ENCODE measurements at regions not wholly inside any gene's neighbourhood (a gene's known extent, or its start where the extent isn't known, plus 50 kb on each side); places are given as distances from the start of the nearest gene placed in this dataset.
"Not testable (repeated sequence)": the region's sequence is repeated elsewhere in the genome, so short reads cannot be mapped to it uniquely, and the experiment has no call there.

DNA sequence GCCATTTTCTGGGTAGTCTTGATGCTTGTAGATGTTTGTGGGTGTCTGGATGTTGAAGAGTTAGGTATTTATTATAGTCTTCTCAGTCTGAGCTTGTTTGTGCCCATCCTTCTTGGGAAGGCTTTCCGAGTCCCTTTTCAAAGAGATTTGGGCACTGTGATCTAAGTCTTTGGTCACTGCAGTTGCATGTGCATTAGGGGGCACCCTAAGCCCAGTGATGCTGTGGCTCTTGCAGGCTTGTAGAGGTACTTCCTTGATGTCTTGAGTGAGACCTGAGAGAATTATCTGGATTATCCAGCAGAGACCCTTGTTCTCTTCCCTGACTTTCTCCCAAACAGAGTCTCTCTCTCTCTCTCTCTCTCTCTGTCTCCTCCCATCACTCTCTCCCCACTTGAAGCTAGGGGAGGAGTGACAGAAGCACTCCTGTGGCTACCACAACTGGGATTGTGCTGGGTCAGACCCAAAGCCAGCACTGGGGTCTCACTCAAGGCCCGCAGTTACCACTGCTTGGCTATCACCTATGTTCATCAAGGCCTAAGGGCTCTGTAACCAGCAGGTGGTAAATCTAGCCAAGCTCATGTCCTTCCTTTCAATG, 68.5 kb downstream of the TMCO5A start:
- H3K4me3 ChIP-seq (ENCODE audit: low read depth, low read length): no peak overlapping the region

DNA sequence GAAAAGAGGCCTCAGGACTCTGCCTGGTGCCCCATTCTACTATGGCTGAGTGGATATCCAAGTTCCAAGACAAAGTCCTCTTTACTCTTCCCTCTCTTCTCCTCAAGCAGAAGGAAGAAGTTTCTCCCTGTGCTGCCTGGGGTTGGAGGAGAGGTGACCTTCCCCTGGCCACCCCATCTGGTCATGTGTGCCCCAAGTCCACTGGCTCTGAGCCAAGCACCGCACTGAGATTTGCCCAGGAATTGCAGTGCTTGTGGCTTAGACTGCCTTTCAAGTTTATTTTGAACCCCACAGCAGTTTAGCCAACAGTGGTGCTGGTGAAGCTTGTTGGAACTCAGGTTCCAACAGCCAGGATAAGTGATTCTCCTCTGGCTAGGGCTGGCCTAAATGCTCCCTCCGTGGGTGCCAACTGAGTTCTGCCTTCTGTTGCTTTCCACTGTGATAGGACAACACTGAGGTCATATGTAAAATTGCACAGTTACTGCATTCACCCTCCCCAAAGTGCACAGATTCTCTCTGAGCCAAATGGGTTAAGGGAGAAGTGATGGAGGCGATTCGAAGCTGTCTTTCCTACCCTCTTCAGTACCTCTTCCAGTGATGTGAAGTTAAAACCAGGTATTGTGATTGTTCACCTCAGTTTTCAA, 69.9 kb downstream of the TMCO5A start:
- no peak overlapping the region for H3K4me3 ChIP-seq (ENCODE audit: low read depth, low read length)

DNA sequence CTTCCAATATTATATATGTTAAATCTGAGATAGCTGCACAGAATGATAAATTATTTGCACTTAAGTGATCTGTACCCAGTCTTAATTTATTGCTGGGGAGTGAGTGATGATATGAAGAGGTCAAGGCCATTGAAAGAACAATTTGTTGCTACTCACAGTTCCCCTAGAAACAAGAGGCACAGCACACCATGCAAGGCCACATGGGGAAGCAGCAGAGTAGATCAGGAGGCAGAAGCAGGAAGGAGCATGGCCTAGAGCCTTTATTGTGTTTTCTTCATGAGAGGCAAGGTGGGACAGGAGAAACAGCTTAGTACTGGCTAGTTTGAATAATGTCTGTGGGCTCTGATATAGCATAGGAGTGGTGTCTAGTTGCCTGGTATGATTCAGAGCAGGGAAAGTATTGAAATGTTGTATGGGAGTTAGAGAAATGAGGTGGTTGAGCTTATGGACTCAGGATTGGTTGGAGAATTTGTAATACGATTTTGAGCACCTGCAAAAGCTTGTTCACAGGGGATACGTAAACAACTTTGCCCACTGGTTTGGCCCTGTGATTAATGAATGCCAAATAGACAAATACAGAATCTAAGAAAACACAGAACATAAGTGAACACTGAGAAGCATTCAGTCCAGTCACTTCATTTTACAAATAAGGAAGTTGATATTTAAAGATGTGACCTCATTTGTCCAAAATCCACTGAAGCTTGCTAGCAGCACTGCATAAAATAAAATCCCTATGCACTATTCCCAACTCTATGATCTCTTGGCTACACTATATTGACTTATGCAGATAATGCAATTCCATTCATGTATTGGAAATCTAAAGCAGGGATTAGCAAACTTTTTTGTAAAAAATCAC, 71.7 kb downstream of the TMCO5A start:
- H3K4me3 ChIP-seq (ENCODE audit: low read depth, low read length): no peak overlapping the region

DNA sequence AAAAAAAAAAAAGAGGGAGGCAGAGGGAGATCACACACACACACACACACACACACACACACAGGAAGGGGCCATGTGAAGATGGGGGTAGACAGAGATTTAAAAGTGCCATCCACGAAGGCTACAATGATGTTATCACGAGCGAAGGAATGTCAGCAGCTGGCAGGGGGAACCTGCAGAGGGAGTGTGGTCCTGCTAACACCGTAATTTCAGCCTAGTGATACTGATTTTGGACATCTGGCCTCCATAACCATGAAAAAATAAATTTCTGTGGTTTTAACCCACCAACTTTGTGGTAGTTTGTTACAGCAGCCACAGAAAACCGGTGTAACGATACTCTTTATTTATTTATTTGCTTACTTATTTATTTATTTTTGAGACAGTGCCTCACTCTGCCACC, 76.0 kb downstream of the TMCO5A start:
- no peak overlapping the region for H3K4me3 ChIP-seq (ENCODE audit: low read depth, low read length)

DNA sequence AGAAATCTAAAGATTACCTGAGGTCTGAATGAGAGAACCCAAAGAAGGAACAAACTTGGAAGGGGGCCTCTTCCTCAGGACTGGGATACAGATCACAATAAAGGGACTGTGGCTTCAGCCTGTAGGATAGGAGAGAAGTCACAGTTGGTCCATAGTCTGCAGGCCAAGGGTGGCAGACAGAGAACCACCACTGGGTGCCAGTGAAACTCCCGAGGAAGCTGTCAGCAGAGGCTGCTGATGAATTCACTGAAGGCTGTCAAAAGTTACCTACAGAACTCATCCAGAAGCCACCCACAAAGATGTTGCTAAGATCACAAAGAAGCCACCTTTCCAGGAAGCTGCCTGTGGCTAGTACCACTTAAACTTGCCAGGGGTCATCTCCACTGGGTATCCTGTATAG, 78.5 kb downstream of the TMCO5A start:
- H3K4me3 ChIP-seq (ENCODE audit: low read depth, low read length): no peak overlapping the region

DNA sequence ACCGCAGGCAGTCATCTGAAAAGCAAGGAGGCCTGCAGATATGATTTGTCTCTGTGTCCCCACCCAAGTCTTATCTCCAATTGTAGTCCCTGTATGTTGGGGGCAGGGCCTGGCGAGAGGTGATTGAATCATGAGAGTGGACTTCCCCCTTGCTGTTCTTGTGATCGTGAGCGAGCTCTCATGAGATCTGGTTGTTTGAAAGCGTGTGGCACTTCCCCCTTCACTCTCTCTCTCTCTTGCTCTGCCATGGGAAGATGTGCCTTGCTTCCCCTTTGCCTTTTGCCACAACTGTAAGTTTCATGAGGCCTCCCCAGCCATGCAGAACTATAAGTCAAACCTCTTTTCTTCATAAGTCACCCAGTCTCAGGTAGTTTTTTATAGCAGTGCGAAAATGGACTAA, 83.3 kb downstream of the TMCO5A start:
- no peak overlapping the region for H3K4me3 ChIP-seq (ENCODE audit: low read depth, low read length)

DNA sequence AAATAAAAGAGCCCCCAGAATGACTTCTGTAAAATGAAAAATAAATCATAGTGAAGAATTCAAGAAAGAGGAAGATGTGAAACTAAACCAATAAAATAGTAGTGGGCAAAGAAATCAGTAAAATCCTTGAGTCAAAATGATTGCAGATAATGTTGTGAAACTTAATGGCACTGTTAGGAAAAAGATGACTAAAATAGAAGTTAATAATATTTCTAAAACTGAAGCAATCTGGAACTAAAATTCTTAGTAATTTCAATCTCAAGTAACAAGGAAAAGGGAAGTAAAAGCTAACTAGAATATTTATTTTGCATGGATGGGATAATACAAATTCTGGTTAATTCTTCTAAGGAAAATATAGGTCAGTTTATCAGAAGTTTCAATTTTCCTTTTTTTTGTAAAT, 84.6 kb downstream of the TMCO5A start:
- H3K4me3 ChIP-seq (ENCODE audit: low read depth, low read length): no peak overlapping the region

DNA sequence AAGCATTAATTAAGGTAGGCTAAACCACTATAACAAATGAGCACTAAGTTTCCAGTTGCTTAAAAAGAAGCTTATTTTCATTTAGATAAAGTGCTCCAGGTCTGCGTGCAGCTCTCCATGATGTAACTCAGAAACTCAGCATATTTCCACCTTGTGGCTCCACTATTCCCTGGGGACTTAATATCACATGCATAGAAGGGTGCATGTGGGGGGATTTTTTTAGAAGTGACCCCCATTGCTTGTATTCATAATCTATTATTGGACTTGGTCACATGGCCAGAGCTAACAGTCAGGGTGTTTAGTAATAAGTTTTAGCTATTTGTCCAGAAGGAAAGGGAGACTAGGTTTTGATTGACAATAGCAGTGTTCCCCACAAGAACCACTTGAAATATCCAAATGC, 86.8 kb downstream of the TMCO5A start:
- H3K4me3 ChIP-seq (ENCODE audit: low read depth, low read length): no peak overlapping the region

DNA sequence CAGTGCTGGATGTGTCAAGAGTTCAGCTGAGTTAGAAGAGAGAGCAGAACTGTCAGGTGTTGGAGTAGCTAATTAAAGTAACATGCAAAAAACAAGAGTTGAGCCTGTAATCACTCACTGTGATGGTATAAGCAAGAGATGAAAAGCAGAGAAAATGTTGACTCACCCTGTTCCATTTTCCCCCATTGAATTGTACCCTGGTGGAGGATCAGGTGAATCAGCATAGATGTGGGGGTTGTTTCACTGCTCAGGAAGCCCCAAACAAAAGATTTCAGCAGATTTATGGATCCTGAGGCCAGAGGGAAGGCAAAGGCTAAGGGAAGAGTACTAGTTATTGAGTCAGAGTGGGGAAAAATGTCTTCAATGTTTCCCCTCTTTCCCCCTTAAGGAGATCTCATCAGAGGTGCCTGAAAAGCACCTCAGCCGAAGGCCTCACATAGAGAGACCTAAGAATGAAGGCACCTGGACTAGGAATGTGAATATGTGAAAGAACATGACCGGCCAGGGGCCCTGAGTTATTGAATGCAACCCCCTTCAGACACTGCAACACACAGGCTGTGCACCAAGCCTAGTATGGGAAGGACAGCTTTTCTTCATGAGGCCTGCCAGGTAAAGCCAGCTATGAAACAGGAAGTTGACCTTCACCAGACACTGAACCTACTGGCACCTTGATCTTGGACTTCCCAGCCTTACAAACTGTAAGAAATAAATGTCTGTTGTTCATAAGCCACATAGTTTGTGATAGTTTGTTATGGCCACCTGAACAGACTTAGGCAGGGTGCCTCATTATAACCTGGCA, 90.1 kb downstream of the TMCO5A start:
- no peak overlapping the region for H3K4me3 ChIP-seq (ENCODE audit: low read depth, low read length)

DNA sequence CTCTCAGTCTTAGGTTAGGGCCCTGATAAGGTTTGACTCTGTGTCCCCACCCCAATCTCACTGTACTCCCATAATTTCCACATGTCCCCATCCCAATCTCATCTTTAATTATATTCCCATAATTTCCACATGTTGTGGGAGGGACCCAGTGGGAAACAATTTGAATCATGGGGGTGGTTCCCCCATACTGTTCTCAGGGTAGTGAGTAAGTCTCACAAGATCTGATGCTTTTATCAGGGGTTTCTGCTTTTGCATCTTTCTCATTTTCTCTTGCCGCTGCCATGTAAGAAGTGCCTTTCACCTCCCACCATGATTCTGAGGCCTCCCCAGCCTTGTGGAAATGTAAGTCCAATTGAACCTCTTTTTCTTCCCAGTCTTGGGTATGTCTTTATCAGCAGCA, 91.2 kb downstream of the TMCO5A start:
- not testable (repeated sequence) for H3K4me3 ChIP-seq (ENCODE audit: low read depth, low read length)

DNA sequence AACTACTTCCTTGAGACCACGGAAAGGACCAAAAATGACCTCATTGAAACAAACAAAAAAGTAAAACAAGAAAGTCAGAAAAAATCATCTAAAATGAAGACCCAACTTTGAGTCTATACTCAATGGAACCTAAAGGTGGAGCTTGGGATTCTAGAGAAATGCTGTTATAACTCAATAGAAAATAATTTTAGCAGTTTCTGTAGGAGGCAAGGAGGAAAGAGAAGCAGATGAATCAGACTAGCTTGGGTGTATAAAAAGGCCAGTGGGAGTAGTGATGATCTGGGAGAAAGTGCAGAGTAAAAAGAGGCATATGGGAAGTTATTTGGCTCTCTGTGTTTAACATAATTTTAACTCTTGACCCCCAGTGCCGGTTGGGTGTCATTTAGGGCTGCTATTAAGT, 94.4 kb downstream of the TMCO5A start:
- no peak overlapping the region for H3K4me3 ChIP-seq (ENCODE audit: low read depth, low read length)

DNA sequence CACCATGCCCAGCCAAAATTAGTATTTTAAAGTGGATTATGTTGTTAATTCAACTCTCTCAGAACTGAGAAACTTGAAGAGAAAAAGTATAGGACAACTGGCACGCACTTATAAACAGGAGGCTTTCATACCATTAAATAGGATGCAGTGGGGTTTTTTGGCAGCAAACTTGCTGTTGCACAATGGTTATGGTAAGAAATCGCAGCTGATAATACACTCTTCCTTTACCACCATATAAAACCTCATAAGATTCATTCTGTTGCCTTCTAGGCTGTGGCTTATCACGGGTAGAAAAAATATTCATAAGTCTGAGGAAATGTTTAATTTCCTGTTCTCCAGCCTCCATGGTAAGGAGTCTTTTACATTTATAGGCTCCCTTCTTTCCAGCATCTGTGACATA, 95.3 kb downstream of the TMCO5A start:
- H3K4me3 ChIP-seq (ENCODE audit: low read depth, low read length): no peak overlapping the region

DNA sequence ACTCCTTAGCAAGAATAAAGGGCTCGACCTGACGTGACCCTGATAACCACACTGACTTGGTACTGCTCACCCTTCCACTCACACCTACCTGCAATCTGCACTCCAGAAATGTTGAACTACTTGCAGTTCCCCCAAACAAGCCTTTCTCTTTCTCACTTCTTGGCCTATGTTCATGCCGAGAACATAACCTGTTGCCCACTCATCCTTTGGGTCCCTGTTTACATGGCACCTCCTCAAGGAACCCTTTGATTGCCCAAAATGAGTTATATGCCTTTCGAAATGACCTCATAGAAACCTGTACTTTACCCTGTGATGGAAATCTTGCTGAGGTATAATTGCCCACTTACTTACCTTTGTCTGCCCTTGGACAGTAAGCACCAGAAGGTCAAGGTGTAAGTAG, 96.2 kb downstream of the TMCO5A start:
- no peak overlapping the region for H3K4me3 ChIP-seq (ENCODE audit: low read depth, low read length)

DNA sequence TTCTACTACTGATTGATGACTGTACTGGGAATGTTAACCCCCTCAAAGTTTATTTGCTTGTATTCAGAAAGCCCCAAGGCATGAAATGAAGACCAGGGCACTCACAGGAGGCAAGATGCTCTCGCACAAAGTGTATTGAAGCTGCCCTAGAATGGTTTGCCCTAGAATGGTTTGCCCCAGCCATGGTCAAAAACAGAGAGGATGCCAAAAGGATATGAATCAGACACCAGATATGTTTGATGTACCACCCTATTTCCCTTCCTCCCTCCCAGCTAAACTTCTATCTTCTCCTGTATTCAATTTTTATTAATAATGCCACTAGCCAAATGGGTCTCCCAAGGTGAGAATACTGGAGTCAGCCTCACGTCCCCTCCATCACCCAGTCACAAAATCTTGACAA, 101.3 kb downstream of the TMCO5A start:
- no peak overlapping the region for H3K4me3 ChIP-seq (ENCODE audit: low read depth, low read length)

DNA sequence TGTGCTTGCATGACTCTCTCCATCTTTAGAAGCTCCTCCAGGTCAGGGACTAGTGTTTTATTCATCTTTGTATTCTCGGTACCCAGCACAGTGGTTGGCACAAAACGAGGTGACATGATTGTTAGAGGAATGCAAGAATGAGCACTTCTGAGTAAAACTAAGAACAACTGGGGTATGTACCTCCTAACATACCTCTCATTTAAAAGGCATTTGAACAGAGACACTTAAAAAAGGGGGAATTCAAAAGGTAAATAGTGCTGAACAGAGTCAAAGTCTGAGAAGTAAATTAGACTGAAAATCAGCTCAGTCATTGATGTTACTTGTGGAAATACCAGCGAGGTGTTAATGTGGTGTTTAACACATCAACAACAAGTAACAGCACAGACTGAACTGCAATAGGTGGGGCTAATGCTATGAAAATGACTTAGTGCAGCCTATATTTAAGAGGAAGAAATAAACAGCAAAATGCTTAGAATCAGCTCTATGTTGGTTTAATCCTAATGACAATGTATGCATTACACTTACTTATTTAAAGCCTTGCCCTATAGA, 102.4 kb downstream of the TMCO5A start:
- no peak overlapping the region for H3K4me3 ChIP-seq (ENCODE audit: low read depth, low read length)

DNA sequence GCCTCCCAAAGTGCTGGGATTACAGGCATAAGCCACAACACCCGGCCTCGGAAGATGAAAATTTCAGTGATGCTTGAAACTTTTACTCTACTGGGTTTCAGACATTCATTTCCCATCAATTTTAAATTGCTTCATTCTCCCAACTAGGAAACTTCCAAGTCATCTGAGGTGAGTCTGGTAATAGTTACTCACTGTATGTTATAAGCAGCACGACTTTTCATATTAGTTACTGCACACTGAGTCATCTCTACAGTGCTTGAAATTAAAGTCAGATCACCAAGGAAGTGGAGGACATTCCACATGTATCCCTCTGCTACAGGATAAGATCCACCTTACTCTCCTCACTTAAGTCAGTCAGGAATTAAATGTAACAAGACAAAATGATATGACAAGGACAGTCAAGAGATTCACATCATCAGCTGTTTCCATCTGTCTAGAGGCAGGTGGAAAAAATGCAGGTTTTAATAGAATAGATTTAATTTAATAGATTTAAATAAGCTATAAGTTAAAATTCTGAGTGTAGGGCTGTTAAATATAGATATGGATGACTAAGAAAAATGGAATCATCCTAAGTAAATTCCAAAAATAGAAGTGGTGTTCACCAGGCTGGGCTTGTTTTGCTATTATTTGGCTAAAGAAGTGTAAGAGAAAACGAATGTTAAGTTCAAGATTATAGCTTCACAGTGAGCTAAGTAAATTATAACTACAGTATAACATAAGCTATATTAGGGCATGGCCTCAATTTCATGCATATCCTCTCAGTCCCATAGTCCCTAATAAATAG, 104.4 kb downstream of the TMCO5A start:
- H3K4me3 ChIP-seq (ENCODE audit: low read depth, low read length): no peak overlapping the region

DNA sequence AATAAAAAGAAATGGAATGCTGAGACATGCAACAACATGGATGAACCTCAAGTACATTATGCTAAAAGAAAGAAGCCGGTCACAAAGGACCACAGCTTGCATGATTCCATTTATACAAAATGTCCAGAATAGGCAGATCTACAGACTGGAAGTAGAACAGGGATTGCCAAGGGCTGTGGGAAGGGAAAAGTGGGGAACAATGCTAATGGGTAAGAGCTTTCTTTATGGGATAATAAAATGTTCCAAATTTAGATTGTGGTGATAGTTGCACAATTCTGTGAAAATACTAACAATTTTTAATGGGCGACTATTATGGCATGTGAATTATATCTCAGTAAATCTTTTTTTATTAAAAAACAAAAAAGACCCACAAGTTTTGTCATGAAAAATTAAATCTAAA, 106.2 kb downstream of the TMCO5A start:
- H3K4me3 ChIP-seq (ENCODE audit: low read depth, low read length): no peak overlapping the region

DNA sequence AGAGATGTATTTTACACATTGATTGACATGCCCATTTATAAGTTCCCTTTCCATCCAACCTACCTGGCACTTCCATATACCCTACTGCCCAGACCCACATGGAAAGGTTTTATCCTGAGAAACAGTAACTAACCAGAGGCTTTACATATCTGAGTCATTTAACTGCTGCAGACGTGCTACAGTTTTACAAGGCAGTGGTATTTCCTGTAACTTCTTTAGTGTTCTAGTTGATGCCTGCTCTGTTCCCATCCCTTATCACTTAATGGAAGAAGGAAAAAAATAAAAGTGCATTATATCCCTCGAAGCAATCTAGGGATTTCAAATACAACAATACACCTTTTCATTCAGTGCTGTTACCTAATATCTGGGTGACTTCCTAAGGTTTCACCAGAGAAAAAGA, 107.1 kb downstream of the TMCO5A start:
- H3K4me3 ChIP-seq (ENCODE audit: low read depth, low read length): no peak overlapping the region

DNA sequence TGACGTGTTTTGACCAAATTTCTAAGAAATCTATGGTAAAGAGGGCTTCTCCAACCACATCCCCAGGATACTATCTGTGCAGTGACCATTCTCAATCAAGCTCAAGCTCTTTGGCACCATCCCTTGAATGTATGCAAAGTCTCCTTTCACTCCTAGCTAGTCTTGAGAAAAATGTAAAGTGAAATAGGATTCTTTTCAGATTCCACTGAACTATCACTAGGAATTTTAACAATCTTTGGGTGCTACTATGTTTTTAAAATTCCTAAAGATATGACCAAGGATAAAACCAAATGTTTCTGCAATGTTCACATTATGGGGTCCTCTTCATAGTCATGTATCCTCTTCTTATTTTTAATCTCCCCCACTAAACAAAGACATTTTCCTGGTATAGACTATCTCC, 107.8 kb downstream of the TMCO5A start:
- H3K4me3 ChIP-seq (ENCODE audit: low read depth, low read length): no peak overlapping the region

DNA sequence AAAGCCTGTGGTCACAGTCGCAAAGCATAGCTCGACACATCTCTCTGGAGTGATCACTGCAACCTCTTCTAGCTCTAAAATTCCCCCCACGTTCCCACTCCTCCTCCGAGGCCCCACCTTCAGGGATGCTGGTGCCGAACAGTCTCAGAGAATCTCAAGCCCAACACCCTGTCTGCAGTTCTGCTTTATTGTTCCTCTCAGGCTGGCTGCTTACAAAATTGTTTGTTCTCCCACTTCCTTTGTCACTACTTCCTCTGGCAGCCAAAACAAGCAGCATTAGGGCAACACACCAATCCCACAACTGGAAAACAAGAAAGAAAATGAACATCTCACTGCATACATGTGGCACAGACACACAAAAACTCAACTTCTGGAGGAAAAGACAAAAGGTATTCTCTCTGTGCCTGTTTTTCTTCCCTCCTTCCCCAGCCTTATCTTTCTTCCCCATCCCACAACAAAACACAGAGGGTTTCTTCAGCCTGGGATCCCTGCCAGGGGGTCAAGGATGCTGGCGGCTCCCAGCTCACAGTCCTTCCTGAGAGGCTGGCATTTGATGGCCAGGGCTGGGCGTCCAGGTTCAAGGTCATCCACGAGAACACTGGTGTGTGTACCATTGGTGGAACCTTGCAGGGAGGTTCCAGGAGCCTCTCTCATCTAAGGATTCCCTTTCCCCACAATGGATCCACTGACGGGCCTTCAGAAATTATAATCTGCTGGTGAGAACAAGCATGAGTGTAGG, 108.4 kb downstream of the TMCO5A start:
- H3K4me3 ChIP-seq (ENCODE audit: low read depth, low read length): no peak overlapping the region
